Common myeloid progenitor, CD34-positive (primary cell): ENCODE measurements at regions not wholly inside any gene's neighbourhood (a gene's known extent, or its start where the extent isn't known, plus 50 kb on each side); places are given as distances from the start of the nearest gene placed in this dataset.
"Not testable (repeated sequence)": the region's sequence is repeated elsewhere in the genome, so short reads cannot be mapped to it uniquely, and the experiment has no call there.

ENCODE experiments used
- CTCF ChIA-PET: fragments of 350-600 bp; sonication (Branson Sonifier 250); formaldehyde crosslinking; loops from one replicate; lab custom pipeline; 2021; ENCODE audit warnings: antibody characterized with exemption; lab: Charles Lee
- POLR2A ChIA-PET: fragments of 350-600 bp; sonication (Branson Sonifier 250); formaldehyde crosslinking; loops from one replicate; lab custom pipeline; 2021; ENCODE audit warnings: antibody characterized with exemption; lab: Charles Lee
- DNase-seq, 3 donors: peaks; one replicate each; pipeline versions ENCODE4 v3.0.0 to v3.0.0-alpha.2; 2013
- H3K27ac ChIP-seq, 2 experiments: 1 replicate in 1 of 2; 2 replicates in 1 of 2; pipeline ENCODE4 v1.7.0; 2013; ENCODE audit warnings: inconsistent platforms in 2 of 2, low read length in 2 of 2, mild to moderate bottlenecking in 2 of 2, low read depth in 1 of 2, moderate library complexity in 1 of 2; ENCODE audit not compliant: severe bottlenecking in 2 of 2, insufficient read depth in 1 of 2, poor library complexity in 1 of 2
- H3K27me3 ChIP-seq, 5 experiments: replicated peaks in 2 of 5; 1 replicate in 3 of 5; 2 replicates in 2 of 5; pipeline versions ENCODE4 v1.6.1 to v1.7.0; 2013; ENCODE audit warnings: low read length in 4 of 5, mild to moderate bottlenecking in 2 of 5, moderate library complexity in 2 of 5, inconsistent platforms in 1 of 5; ENCODE audit not compliant: insufficient read depth in 5 of 5, control insufficient read depth in 4 of 5
- H3K36me3 ChIP-seq, 4 experiments: 1 replicate in 2 of 4; 2 replicates in 2 of 4; pipeline versions ENCODE4 v1.6.1 to v1.7.0; 2013; ENCODE audit warnings: low read length in 3 of 4, control low read depth in 1 of 4, mild to moderate bottlenecking in 1 of 4; ENCODE audit not compliant: control insufficient read depth in 4 of 4, insufficient read depth in 4 of 4
- H3K4me1 ChIP-seq, 4 experiments: 1 replicate in 3 of 4; 2 replicates in 1 of 4; pipeline versions ENCODE4 v1.6.1 to v1.7.1; 2013; ENCODE audit warnings: low read length in 3 of 4, mild to moderate bottlenecking in 3 of 4, control low read depth in 1 of 4, inconsistent platforms in 1 of 4, moderate library complexity in 1 of 4; ENCODE audit not compliant: control insufficient read depth in 4 of 4, insufficient read depth in 4 of 4; ENCODE audit errors: control extremely low read depth in 1 of 4
- H3K4me3 ChIP-seq, 7 experiments: 1 replicate in 4 of 7; 2 replicates in 3 of 7; pipeline versions ENCODE4 v1.5.1 to v1.7.0; 2013; ENCODE audit warnings: mild to moderate bottlenecking in 7 of 7, low read length in 6 of 7, moderate library complexity in 6 of 7, inconsistent platforms in 2 of 7, low read depth in 2 of 7, control low read depth in 1 of 7; ENCODE audit not compliant: insufficient read depth in 4 of 7, control insufficient read depth in 1 of 7; ENCODE audit errors: extremely low read depth in 1 of 7
- H3K9me3 ChIP-seq, 5 experiments: 1 replicate in 4 of 5; 2 replicates in 1 of 5; pipeline versions ENCODE4 v1.6.1 to v1.7.1; 2013; ENCODE audit warnings: low read length in 4 of 5, mild to moderate bottlenecking in 2 of 5, inconsistent platforms in 1 of 5, low read depth in 1 of 5, moderate library complexity in 1 of 5; ENCODE audit not compliant: control insufficient read depth in 4 of 5, insufficient read depth in 2 of 5; ENCODE audit errors: control extremely low read depth in 1 of 5
- WGBS: methylation state at CpG from one replicate; pipeline ENCODE4 v1.1.5; 2013; ENCODE audit not compliant: insufficient coverage; 5-methylcytosine and 5-hydroxymethylcytosine counted together

DNA sequence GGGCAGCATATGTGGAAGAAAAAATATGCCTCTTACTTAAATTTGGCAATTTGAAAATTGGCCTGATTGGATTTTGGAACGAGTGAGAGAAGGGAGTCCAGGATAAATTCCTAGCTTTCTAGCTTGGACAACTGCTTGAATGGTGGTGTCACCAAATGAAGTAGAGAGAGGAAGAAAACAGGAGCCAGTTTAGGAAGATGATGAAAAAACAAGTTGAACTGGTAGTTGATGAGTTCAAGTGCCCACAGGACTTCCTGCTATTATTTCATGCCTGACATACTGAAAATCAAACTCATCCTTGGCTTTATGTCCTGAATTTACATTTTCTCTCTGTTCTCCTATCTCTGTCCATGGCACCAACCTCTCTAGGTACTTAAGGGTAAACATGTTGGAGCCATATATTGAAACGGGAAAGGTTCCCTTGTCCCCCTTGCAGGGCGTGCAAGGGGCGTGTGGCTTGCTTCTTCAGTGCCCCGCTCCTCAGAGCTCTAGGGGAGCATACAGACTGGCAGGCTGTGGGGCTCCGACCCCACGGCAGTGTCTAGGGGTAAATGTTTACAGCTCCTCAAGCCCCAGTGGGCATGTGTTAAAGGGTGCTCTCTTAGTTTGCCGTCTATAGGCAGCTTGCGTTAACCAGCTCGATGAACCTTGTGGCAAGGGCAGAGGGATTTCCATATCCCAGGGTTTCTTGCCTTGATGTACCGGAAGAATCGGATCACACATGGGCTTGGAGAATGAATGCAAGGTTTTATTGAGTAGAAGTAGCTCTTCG is 250.7 kb upstream of the PGRMC2 start:
- Histone ChIP-seq H3K36me3 (no peaks in the 10 kb centered on the region), H3K27me3 (no peaks in the 10 kb centered on the region), H3K4me1 (no peaks in the 10 kb centered on the region), H3K27ac (no peak overlapping the region), H3K4me3 (no peak overlapping the region), H3K9me3 (peaks cover 0 to 2% (median 0%) of the 10 kb centered on the region in 5 experiments)
- POLR2A ChIA-PET: no interaction called here
- no peak for DNase-seq
- CTCF ChIA-PET: no interaction called here
- WGBS: 98% methylated on average over 12 of the region's 13 CpGs

DNA sequence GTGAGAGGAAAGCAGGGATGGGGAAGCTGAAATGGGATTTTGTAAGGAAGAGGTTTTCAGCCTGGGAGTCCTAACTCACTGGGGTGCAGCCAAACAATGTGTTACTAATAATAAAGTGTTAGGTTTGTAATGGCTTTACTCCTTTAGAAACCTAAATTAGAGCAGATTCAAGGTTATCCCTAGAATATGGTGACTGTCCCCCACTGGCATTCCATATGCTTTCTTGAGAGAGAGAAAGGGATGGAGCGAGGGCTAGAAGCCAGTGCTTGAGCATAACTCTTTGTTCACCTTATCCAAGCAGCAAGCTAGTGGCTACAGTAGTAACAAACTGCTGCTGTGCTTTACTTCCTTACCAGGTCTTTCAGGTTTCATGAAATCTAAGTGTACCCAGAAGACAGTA is 249.1 kb upstream of the PGRMC2 start:
- 100% methylated on average over 1 of the region's 1 CpG for WGBS
- Histone ChIP-seq H3K27ac (no peak overlapping the region), H3K36me3 (no peaks in the 10 kb centered on the region), H3K27me3 (no peaks in the 10 kb centered on the region), H3K9me3 (peaks cover 0 to 2% (median 0%) of the 10 kb centered on the region in 5 experiments), H3K4me1 (no peaks in the 10 kb centered on the region), H3K4me3 (no peak overlapping the region)
- ChIA-PET POLR2A (no interaction called here), CTCF (no interaction called here)
- no peak for DNase-seq

DNA sequence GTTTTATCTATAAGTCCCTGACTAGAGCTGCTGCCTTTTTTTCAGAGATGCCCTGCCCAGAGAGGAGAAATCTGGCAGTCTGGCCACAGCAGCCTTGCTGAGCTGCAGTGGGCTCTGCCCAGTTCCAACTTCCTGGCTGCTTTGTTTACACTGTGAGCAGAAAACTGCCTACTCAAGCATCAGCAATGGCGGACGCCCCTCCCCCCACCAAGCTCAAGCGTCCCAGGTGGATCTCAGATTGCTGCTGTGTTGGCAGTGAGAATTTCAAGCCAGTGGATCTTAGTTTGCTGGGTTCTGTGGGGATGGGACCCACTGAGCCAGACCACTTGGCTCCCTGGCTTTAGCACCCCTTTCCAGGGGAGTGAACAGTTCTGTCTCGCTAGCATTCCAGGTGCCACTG is 247.9 kb upstream of the PGRMC2 start:
- H3K27ac ChIP-seq, POLR2A ChIA-PET, H3K9me3 ChIP-seq, H3K4me3 ChIP-seq, DNase-seq, H3K36me3 ChIP-seq, H3K27me3 ChIP-seq, CTCF ChIA-PET, H3K4me1 ChIP-seq: not testable (repeated sequence)
- 97% methylated on average over 4 of the region's 4 CpGs for WGBS

DNA sequence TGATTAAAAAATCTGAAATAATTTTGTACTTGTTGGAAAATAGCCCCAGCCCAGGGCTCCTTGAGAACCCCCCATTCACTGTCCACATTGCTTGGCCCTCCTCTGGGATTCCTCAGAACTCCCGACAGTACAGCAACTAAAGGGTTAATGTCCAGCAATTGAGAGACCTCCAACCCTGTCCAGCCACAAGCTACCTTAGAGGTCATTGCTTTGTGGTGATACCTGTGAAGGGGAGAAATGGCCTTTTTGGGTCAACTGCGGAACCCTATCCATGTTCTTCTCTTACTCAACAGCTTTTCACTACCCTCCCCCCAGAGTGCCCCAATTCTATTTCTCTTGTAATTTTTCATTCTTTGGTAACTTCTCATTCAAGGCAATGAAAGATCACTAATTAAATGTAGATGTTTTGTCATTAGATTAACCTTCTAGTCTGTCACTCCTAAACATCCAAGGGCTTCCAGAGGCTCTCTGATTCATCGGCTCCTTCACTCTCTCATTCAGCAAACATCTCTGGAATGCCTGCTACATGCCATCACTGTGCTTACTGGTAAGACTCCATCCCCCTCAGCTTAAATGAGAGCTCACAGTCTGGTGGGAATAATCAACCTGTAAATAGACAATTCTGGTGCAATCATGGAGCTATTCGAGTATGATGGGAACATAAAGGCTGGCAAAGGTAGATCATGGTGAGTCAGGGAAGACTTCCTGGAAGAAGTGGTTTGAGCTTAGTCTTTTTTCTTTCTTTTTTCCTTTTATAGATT is 241.4 kb upstream of the PGRMC2 start:
- no peak overlapping the region for H3K27ac ChIP-seq
- no peaks in the 10 kb centered on the region for H3K4me1 ChIP-seq
- no CpG with 5 or more reads among the region's 4 CpGs for WGBS
- ChIA-PET POLR2A (no interaction called here), CTCF (interaction anchor here (1.1 kb wide), 1 partner anchor 18 kb away, joined by 3 read pairs; no protein-coding TSS in a partner anchor)
- H3K27me3 ChIP-seq: no peaks in the 10 kb centered on the region
- no peak for DNase-seq
- H3K4me3 ChIP-seq: no peak overlapping the region
- no peaks in the 10 kb centered on the region for H3K9me3 ChIP-seq
- H3K36me3 ChIP-seq: no peaks in the 10 kb centered on the region

DNA sequence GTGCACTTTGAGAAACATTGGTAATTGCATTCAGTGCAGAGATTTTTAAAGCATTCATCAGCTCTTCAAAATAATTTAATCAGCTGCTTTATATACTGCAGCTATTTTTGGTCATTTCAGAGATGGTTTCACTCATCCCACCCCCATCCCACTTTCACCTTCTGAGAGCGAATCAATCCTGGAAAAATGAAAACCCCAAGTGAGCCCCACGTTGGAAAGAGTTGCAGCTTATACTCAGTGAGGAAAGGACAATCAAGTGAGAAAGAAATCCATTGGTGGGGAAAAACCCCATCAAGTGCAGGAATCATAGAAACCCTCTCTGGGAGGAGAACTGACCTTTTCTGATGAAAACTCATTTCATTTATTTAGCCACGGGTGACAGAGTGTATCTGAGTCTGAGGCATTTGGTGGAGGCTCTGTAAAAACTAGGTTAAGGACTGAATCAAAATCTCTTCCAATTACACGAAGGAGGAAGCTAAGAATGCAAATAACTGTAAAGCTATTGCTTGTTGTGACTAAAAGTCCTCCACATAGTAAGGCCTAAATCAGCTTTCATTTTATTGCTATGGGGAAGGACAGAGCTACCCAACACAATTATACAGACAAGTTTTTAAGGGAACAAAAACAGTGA is 240.4 kb upstream of the PGRMC2 start:
- no peak overlapping the region for H3K4me3 ChIP-seq
- no peaks in the 10 kb centered on the region for H3K9me3 ChIP-seq
- H3K27ac ChIP-seq: no peak overlapping the region
- DNase-seq: no peak
- H3K36me3 ChIP-seq: no peaks in the 10 kb centered on the region
- ChIA-PET CTCF (interaction anchor here (1.1 kb wide), 1 partner anchor 17 kb away, joined by 3 read pairs; no protein-coding TSS in a partner anchor), POLR2A (no interaction called here)
- H3K4me1 ChIP-seq: no peaks in the 10 kb centered on the region
- 83% methylated on average over 2 of the region's 4 CpGs for WGBS
- no peaks in the 10 kb centered on the region for H3K27me3 ChIP-seq

DNA sequence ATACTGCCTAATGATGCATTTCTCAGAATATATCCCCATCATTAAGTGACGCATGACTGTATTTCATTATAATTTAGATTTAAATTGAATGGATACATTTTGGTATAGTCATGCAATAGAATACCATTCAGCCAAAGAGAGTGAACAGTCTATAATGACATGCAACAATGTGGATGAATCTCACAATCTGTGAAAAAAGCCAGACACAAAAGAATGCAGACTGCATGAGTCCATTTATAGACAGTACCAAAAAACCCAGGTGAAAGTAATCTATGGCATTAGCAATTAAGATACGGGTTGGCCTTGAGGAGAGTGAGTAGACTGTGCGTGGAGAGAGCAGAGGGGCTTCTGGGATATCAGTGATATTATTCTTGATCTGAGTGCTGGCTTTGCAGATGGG is 239.7 kb upstream of the PGRMC2 start:
- Histone ChIP-seq H3K36me3 (no peaks in the 10 kb centered on the region), H3K27ac (no peak overlapping the region), H3K4me1 (no peaks in the 10 kb centered on the region), H3K4me3 (no peak overlapping the region), H3K9me3 (no peaks in the 10 kb centered on the region), H3K27me3 (no peaks in the 10 kb centered on the region)
- CTCF ChIA-PET: no interaction called here
- DNase-seq: no peak
- POLR2A ChIA-PET: no interaction called here
- WGBS: no CpG with 5 or more reads among the region's 3 CpGs
